ENCODE measurements at regions not wholly inside any gene's neighbourhood (a gene's known extent, or its start where the extent isn't known, plus 50 kb on each side); places are given as distances from the start of the nearest gene placed in this dataset.

GRCh38 chr6:150651808-150652470 is 52.3 kb downstream of the PLEKHG1 start:
- Histone ChIP-seq H3K4me1 (ENCODE audit: control insufficient read depth in 2 of 2, insufficient read depth in 2 of 2, low read length in 2 of 2) (peaks cover 0 to 3% of the 10 kb centered on the region in 2 donors), H3K27ac (ENCODE audit: low read depth in 1 of 2, low read length in 1 of 2) (no peak overlapping the region), H3K9me3 (ENCODE audit: control insufficient read depth in 2 of 2, insufficient read depth in 1 of 2, low read length in 1 of 2) (no peaks in the 10 kb centered on the region), H3K4me3 (ENCODE audit: low read length in 2 of 2) (no peak overlapping the region), H3K36me3 (ENCODE audit: control insufficient read depth in 2 of 2, insufficient read depth in 2 of 2, low read length in 1 of 2) (peaks cover 12 to 29% of the 10 kb centered on the region in 2 donors), H3K27me3 (ENCODE audit: control insufficient read depth in 2 of 2, insufficient read depth in 1 of 2, low read length in 1 of 2) (no peaks in the 10 kb centered on the region)
- WGBS = 82% methylated on average over 6 of the region's 6 CpGs
- DNase-seq (ENCODE audit: low read depth in 6 of 9, low spot score in 9 of 9) = no peak

GRCh38 chr6:150652848-150653613 is 53.3 kb downstream of the PLEKHG1 start:
- H3K27ac ChIP-seq (ENCODE audit: low read depth in 1 of 2, low read length in 1 of 2) = no peak overlapping the region
- H3K36me3 ChIP-seq (ENCODE audit: control insufficient read depth in 2 of 2, insufficient read depth in 2 of 2, low read length in 1 of 2) = peaks cover 12 to 29% of the 10 kb centered on the region in 2 donors
- H3K4me1 ChIP-seq (ENCODE audit: control insufficient read depth in 2 of 2, insufficient read depth in 2 of 2, low read length in 2 of 2) = peaks cover 8 to 9% of the 10 kb centered on the region in 2 donors
- H3K27me3 ChIP-seq (ENCODE audit: control insufficient read depth in 2 of 2, insufficient read depth in 1 of 2, low read length in 1 of 2) = no peaks in the 10 kb centered on the region
- no peaks in the 10 kb centered on the region for H3K9me3 ChIP-seq (ENCODE audit: control insufficient read depth in 2 of 2, insufficient read depth in 1 of 2, low read length in 1 of 2)
- H3K4me3 ChIP-seq (ENCODE audit: low read length in 2 of 2) = no peak overlapping the region
- 98% methylated on average over 7 of the region's 7 CpGs for WGBS
- no peak for DNase-seq (ENCODE audit: low read depth in 6 of 9, low spot score in 9 of 9)

GRCh38 chr6:150654608-150655007 is 54.9 kb downstream of the PLEKHG1 start:
- Histone ChIP-seq H3K27me3 (ENCODE audit: control insufficient read depth in 2 of 2, insufficient read depth in 1 of 2, low read length in 1 of 2) (no peaks in the 10 kb centered on the region), H3K9me3 (ENCODE audit: control insufficient read depth in 2 of 2, insufficient read depth in 1 of 2, low read length in 1 of 2) (no peaks in the 10 kb centered on the region), H3K4me1 (ENCODE audit: control insufficient read depth in 2 of 2, insufficient read depth in 2 of 2, low read length in 2 of 2) (peaks cover 17 to 22% of the 10 kb centered on the region in 2 donors), H3K4me3 (ENCODE audit: low read length in 2 of 2) (no peak overlapping the region), H3K36me3 (ENCODE audit: control insufficient read depth in 2 of 2, insufficient read depth in 2 of 2, low read length in 1 of 2) (peaks cover 12 to 34% of the 10 kb centered on the region in 2 donors), H3K27ac (ENCODE audit: low read depth in 1 of 2, low read length in 1 of 2) (no peak overlapping the region)
- no peak for DNase-seq (ENCODE audit: low read depth in 6 of 9, low spot score in 9 of 9)
- whole genome bisulfite sequencing = 98% methylated on average over 3 of the region's 3 CpGs

- H3K36me3 ChIP-seq (ENCODE audit: control insufficient read depth in 2 of 2, insufficient read depth in 2 of 2, low read length in 1 of 2) = peaks cover 11 to 32% of the 10 kb centered on the region in 2 donors
- no peaks in the 10 kb centered on the region for H3K27me3 ChIP-seq (ENCODE audit: control insufficient read depth in 2 of 2, insufficient read depth in 1 of 2, low read length in 1 of 2)
- peaks cover 17 to 23% of the 10 kb centered on the region in 2 donors for H3K4me1 ChIP-seq (ENCODE audit: control insufficient read depth in 2 of 2, insufficient read depth in 2 of 2, low read length in 2 of 2)
- DNase-seq (ENCODE audit: low read depth in 6 of 9, low spot score in 9 of 9) = no peak
- H3K27ac ChIP-seq (ENCODE audit: low read depth in 1 of 2, low read length in 1 of 2) = no peak overlapping the region
- H3K4me3 ChIP-seq (ENCODE audit: low read length in 2 of 2) = no peak overlapping the region
- WGBS = 92% methylated on average over 1 of the region's 1 CpG
- H3K9me3 ChIP-seq (ENCODE audit: control insufficient read depth in 2 of 2, insufficient read depth in 1 of 2, low read length in 1 of 2) = no peaks in the 10 kb centered on the region
Measured at GRCh38 chr6:150656156-150656555, 56.5 kb downstream of the PLEKHG1 start.

- WGBS = 95% methylated on average over 1 of the region's 1 CpG
- Histone ChIP-seq H3K27ac (ENCODE audit: low read depth in 1 of 2, low read length in 1 of 2) (peak overlapping the region in 1 of 2 donors; percentile 76), H3K36me3 (ENCODE audit: control insufficient read depth in 2 of 2, insufficient read depth in 2 of 2, low read length in 1 of 2) (peaks cover 5 to 31% of the 10 kb centered on the region in 2 donors), H3K4me1 (ENCODE audit: control insufficient read depth in 2 of 2, insufficient read depth in 2 of 2, low read length in 2 of 2) (peaks cover 17 to 20% of the 10 kb centered on the region in 2 donors), H3K9me3 (ENCODE audit: control insufficient read depth in 2 of 2, insufficient read depth in 1 of 2, low read length in 1 of 2) (no peaks in the 10 kb centered on the region), H3K27me3 (ENCODE audit: control insufficient read depth in 2 of 2, insufficient read depth in 1 of 2, low read length in 1 of 2) (no peaks in the 10 kb centered on the region), H3K4me3 (ENCODE audit: low read length in 2 of 2) (no peak overlapping the region)
- DNase-seq (ENCODE audit: low read depth in 6 of 9, low spot score in 9 of 9) = no peak
Measured at GRCh38 chr6:150658421-150658820, 58.7 kb downstream of the PLEKHG1 start.

- Histone ChIP-seq H3K4me3 (ENCODE audit: low read length in 2 of 2) (no peak overlapping the region), H3K4me1 (ENCODE audit: control insufficient read depth in 2 of 2, insufficient read depth in 2 of 2, low read length in 2 of 2) (peaks cover 17 to 24% of the 10 kb centered on the region in 2 donors), H3K36me3 (ENCODE audit: control insufficient read depth in 2 of 2, insufficient read depth in 2 of 2, low read length in 1 of 2) (peaks cover 8 to 31% of the 10 kb centered on the region in 2 donors), H3K27me3 (ENCODE audit: control insufficient read depth in 2 of 2, insufficient read depth in 1 of 2, low read length in 1 of 2) (no peaks in the 10 kb centered on the region), H3K9me3 (ENCODE audit: control insufficient read depth in 2 of 2, insufficient read depth in 1 of 2, low read length in 1 of 2) (no peaks in the 10 kb centered on the region), H3K27ac (ENCODE audit: low read depth in 1 of 2, low read length in 1 of 2) (peak overlapping the region in 1 of 2 donors; percentile 76)
- WGBS = 48% methylated on average over 6 of the region's 6 CpGs
- peak in 4 of 9 donors; percentile 34 to 63 (median 40) for DNase-seq (ENCODE audit: low read depth in 6 of 9, low spot score in 9 of 9)
Measured at GRCh38 chr6:150659046-150659763, 59.5 kb downstream of the PLEKHG1 start.

GRCh38 chr6:150661216-150662007 is 61.7 kb downstream of the PLEKHG1 start:
- no peaks in the 10 kb centered on the region for H3K9me3 ChIP-seq (ENCODE audit: control insufficient read depth in 2 of 2, insufficient read depth in 1 of 2, low read length in 1 of 2)
- over 99% methylated on average over 4 of the region's 4 CpGs for WGBS
- no peak for DNase-seq (ENCODE audit: low read depth in 6 of 9, low spot score in 9 of 9)
- H3K27ac ChIP-seq (ENCODE audit: low read depth in 1 of 2, low read length in 1 of 2) = no peak overlapping the region
- H3K4me1 ChIP-seq (ENCODE audit: control insufficient read depth in 2 of 2, insufficient read depth in 2 of 2, low read length in 2 of 2) = peaks cover 34 to 42% of the 10 kb centered on the region in 2 donors
- H3K36me3 ChIP-seq (ENCODE audit: control insufficient read depth in 2 of 2, insufficient read depth in 2 of 2, low read length in 1 of 2) = peaks cover 9 to 32% of the 10 kb centered on the region in 2 donors
- no peaks in the 10 kb centered on the region for H3K27me3 ChIP-seq (ENCODE audit: control insufficient read depth in 2 of 2, insufficient read depth in 1 of 2, low read length in 1 of 2)
- H3K4me3 ChIP-seq (ENCODE audit: low read length in 2 of 2) = no peak overlapping the region

GRCh38 chr6:150662814-150663213 is 63.1 kb downstream of the PLEKHG1 start:
- no peak for DNase-seq (ENCODE audit: low read depth in 6 of 9, low spot score in 9 of 9)
- Histone ChIP-seq H3K36me3 (ENCODE audit: control insufficient read depth in 2 of 2, insufficient read depth in 2 of 2, low read length in 1 of 2) (peaks cover 9 to 32% of the 10 kb centered on the region in 2 donors), H3K4me3 (ENCODE audit: low read length in 2 of 2) (no peak overlapping the region), H3K9me3 (ENCODE audit: control insufficient read depth in 2 of 2, insufficient read depth in 1 of 2, low read length in 1 of 2) (no peaks in the 10 kb centered on the region), H3K27me3 (ENCODE audit: control insufficient read depth in 2 of 2, insufficient read depth in 1 of 2, low read length in 1 of 2) (no peaks in the 10 kb centered on the region), H3K4me1 (ENCODE audit: control insufficient read depth in 2 of 2, insufficient read depth in 2 of 2, low read length in 2 of 2) (peaks cover 28 to 41% of the 10 kb centered on the region in 2 donors), H3K27ac (ENCODE audit: low read depth in 1 of 2, low read length in 1 of 2) (no peak overlapping the region)
- 90% methylated on average over 5 of the region's 5 CpGs for WGBS

All from thymus (tissue), 11 donors.